ENCODE measurements at regions not wholly inside any gene's neighbourhood (a gene's known extent, or its start where the extent isn't known, plus 50 kb on each side); places are given as distances from the start of the nearest gene placed in this dataset.

DNA sequence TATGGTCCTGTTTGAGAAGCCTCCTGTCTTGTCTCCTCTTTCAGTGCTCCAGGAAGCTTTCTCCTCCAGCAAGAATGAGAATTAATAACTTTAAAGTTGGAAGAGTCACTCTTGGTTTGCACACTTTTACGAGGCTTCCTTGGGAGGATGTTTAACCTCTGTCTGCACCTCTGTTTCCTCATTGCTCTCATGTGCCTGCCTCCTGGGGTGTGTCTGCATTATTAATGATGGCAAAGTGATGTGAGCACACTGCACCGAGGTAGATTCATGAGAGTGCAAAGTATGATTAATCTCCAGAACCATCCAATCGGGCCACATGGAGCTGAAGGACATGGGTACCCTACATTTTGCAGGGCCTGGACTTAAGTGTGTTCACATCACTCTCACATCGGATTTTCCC, 73.5 kb upstream of the TENM4 start:
- Mint-ChIP-seq H3K27ac (no peak overlapping the region), H3K4me1 (peaks cover 55% of the 10 kb centered on the region), H3K27me3 (ENCODE audit: low read depth, poor library complexity) (peaks cover 7% of the 10 kb centered on the region), H3K36me3 (ENCODE audit: low read depth) (no peaks in the 10 kb centered on the region), H3K4me3 (no peak overlapping the region), H3K9me3 (peaks cover 13% of the 10 kb centered on the region)
- TF ChIP-seq, protein P1, sequence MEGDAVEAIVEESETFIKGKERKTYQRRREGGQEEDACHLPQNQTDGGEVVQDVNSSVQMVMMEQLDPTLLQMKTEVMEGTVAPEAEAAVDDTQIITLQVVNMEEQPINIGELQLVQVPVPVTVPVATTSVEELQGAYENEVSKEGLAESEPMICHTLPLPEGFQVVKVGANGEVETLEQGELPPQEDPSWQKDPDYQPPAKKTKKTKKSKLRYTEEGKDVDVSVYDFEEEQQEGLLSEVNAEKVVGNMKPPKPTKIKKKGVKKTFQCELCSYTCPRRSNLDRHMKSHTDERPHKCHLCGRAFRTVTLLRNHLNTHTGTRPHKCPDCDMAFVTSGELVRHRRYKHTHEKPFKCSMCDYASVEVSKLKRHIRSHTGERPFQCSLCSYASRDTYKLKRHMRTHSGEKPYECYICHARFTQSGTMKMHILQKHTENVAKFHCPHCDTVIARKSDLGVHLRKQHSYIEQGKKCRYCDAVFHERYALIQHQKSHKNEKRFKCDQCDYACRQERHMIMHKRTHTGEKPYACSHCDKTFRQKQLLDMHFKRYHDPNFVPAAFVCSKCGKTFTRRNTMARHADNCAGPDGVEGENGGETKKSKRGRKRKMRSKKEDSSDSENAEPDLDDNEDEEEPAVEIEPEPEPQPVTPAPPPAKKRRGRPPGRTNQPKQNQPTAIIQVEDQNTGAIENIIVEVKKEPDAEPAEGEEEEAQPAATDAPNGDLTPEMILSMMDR (IDR thresholded peaks at IDR 0.05): no peak
- no peak for DNase-seq

- Mint-ChIP-seq H3K4me1 (peaks cover 56% of the 10 kb centered on the region), H3K27ac (peak overlapping the region; percentile 50), H3K27me3 (ENCODE audit: low read depth, poor library complexity) (peaks cover 7% of the 10 kb centered on the region), H3K4me3 (no peak overlapping the region), H3K9me3 (peaks cover 13% of the 10 kb centered on the region), H3K36me3 (ENCODE audit: low read depth) (no peaks in the 10 kb centered on the region)
- no peak for DNase-seq
- TF ChIP-seq, protein P1 (IDR thresholded peaks at IDR 0.05): no peak
Observed at GRCh38 chr11:79512706-79513469, 72.1 kb upstream of the TENM4 start.

DNA sequence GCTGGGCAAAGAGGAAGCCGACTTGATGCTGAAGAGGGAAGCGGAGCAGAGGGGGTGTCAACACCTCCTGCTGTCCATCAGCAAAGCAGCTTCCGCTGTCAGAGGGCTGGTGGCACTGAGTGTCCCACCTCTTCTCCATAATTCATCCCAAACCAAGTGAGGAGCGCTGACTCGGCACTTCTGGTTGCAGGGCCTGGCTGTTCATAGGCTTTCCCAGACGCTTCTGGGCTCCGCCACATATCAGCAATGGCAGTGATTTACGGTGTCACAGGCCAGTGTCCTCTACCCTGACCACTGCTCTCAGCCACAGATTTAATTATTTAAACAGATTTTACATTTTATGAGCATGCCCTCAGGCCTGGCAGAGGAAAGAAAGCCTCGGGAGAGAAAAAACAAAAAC, 70.1 kb upstream of the TENM4 start:
- H3K4me3 Mint-ChIP-seq: peak overlapping the region; percentile 45
- H3K27ac Mint-ChIP-seq: peak overlapping the region; percentile 68

DNA sequence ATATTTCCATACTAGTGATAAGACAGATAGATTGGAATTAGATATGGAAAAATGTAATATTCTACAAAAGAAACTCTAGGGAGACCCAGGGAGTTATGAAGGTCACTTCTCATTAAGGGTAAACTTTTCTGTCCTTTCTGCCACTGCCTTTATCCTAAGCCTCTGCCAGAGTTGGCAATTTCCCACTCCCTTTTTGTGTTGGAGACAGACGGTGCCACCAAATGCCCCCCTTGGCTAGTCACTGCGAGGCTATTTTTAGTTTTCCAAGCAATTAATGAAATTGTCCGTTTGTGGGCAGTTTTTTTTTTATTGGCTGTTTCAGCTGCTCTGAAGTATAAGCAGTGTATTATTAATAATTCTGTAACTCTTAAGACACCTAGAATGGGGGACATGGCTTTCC, 67.6 kb upstream of the TENM4 start:
- TF ChIP-seq, protein P1 (IDR thresholded peaks at IDR 0.05): no peak
- Mint-ChIP-seq H3K4me3 (no peak overlapping the region), H3K27me3 (ENCODE audit: low read depth, poor library complexity) (peaks cover 8% of the 10 kb centered on the region), H3K4me1 (peaks cover 49% of the 10 kb centered on the region), H3K36me3 (ENCODE audit: low read depth) (no peaks in the 10 kb centered on the region), H3K27ac (no peak overlapping the region), H3K9me3 (no peaks in the 10 kb centered on the region)
- DNase-seq: no peak

More for the DNA sequence above, 70.1 kb upstream of the TENM4 start:
- Mint-ChIP-seq H3K27me3 (ENCODE audit: low read depth, poor library complexity) (peaks cover 7% of the 10 kb centered on the region), H3K4me1 (peaks cover 52% of the 10 kb centered on the region), H3K9me3 (peaks cover 10% of the 10 kb centered on the region), H3K36me3 (ENCODE audit: low read depth) (no peaks in the 10 kb centered on the region)
- TF ChIP-seq, protein P1 (IDR thresholded peaks at IDR 0.05): no peak
- DNase-seq: peak; percentile 61

- Mint-ChIP-seq H3K4me3 (no peak overlapping the region), H3K27me3 (ENCODE audit: low read depth, poor library complexity) (peaks cover 7% of the 10 kb centered on the region), H3K36me3 (ENCODE audit: low read depth) (no peaks in the 10 kb centered on the region), H3K27ac (peak overlapping the region; percentile 70), H3K4me1 (peaks cover 48% of the 10 kb centered on the region), H3K9me3 (no peaks in the 10 kb centered on the region)
- no peak for DNase-seq
- TF ChIP-seq, protein P1 (IDR thresholded peaks at IDR 0.05): no peak
Observed at GRCh38 chr11:79507706-79508105, 66.9 kb upstream of the TENM4 start.

All from nephron progenitor cell (in vitro differentiated cells).